Activated CD8-positive, alpha-beta memory T cell treated with anti-CD3 and anti-CD28 coated beads, Interleukin-2, amount 50 U/mL, for 4 hours (primary cell): ENCODE measurements at regions not wholly inside any gene's neighbourhood (a gene's known extent, or its start where the extent isn't known, plus 50 kb on each side); places are given as distances from the start of the nearest gene placed in this dataset.

Experiments used
- DNase-seq: peaks from one replicate; pipeline ENCODE4 v3.0.0-alpha.2; 2020

DNA sequence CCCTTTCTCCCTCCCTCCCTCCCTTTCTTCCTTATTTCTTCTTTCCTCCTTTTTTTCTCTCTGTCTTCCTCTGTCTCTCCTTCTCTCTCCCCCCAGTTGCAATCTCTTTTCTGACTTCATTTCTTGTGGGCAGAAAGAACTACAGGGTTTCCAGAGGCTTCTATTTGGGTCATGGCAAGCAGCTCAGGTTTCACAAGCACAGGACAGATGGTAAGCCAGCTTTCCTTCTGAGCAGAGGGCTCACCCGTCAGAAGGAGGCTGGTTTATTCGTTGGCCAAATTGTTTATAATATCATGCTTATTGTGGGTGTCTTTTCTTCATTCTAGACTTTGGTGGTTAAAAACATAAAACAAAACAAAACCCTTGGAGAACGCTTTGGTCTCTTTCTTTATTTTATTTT, 58.9 kb upstream of the CLMP start:
- no peak for DNase-seq

DNA sequence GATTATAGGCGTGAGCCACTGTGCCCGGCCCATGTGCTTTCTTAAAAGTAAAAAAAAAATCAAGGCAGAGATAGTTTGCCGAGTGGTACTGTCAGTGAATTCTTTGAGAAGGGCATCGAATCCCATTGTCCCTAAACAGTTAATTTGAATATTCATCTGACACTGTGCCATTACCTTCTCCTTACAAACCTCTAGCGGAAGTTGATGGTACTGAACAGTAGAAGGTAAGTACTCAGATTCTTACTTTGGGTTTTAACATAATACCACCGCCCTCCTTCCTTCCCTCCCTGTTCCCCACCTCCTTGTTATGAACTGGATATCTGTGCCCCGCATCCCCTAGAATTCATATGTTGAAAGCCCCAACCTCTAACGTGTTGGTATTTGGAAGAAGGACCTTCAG, 58.2 kb upstream of the CLMP start:
- no peak for DNase-seq

DNA sequence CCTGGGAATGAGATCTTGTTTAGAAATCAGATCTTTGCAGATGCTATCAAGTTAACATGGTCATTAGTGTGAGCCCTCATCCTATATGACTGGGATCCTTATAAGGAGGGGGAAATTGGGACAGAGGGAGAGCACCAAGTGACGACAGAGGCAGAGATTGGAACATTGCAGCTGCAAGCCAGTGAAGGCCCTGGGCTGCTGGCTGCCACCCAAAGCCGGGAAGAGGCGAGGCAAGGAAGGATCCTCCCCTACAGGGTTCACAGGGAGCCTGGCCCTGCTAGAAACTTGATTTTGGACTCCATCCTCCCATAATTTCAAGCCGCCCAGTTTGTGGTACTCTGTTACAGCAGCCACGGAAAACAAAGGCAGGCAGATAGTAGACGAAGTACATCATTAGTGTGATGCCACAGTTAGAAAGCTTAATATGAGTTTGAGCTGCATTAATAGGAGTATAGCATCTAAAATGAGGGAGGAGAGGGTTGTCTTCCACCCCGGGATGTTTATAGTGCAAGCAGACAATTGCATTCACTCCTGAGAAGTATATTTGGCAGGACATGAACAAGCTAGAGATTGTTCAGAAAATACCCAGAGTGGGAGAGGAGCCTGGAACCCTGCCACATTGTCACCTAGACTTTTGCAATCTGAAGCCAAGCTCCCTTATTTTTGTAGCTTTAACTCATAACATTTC, 56.8 kb upstream of the CLMP start:
- no peak for DNase-seq

GRCh38 chr11:123250892-123251656, 56.0 kb upstream of the CLMP start:
- DNase-seq, result no peak

- DNase-seq, result no peak
These were observed 54.3 kb upstream of the CLMP start for GRCh38 chr11:123249354-123249753.

- DNase-seq, result no peak
These were observed 52.8 kb upstream of the CLMP start for GRCh38 chr11:123247813-123248379.

DNA sequence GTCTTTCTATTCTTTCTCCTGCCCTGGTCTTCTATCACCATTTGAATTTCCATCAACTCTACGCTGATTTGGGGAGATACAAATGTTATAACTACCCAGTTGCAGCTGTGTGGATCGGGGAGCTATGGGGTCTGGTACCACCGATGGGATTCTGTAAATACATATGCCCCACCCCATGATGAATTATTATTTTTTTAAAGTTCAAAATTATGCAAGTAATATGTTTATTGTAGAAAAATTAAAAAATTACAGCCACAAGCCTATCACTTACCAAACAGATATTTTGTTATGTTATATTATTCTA, 52.4 kb upstream of the CLMP start:
- no peak for DNase-seq

DNA sequence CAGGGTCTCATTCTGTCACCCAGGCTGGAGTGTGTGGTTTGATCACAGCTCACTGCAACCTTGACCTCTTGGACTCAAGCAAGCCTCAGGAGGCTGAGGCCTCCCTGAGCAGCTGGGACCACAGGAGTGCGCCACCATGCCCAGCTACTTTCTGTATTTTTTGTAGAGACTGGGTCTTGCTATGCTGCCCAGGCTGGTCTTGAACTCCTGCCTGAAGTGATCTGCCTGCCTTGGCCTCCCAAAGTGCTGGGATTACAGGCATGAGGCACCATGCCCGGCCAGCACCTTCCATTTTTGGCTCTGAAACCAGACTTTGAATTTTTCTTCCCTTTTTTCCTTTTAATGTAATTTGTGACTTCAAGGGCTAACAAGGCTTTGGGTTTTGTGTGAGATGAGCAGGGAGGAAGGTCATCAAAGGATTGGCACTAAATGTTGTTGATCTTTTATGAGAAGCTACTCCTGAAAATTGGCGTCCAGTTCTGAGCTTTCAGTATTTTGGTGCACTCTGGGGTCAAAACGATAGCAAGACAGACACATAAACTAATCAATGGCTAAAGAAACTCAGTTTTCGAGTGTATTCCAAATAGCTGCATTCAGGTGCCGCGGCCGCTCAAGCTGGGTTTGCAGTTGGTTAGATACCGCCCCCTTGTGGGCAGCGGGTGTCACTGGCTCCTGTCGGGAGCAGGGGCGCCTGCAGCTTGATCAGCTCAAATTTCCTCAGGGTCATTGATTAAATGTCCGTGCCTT, 51.9 kb upstream of the CLMP start:
- DNase-seq, result peak; percentile 78

DNA sequence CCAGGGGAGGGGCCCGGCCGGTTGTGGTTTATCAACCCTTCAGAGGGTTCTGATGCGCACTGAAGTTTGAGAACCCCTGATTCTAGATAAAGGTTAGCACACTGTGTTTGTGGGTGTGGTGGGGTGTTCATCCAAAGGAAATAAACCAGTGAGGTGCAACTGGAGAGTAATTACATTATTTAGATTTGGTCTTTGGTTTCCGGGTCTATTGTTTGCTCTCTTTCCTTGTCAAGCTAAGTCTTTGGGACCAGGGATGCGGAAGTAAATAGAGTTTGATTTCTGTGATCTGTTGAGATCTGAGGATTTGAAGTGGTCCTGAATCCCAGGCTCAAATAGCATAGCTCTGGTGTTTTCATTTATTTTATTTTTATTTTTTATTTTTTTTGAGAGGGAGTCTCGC, 50.5 kb upstream of the CLMP start:
- DNase-seq, result no peak
